Vagina (tissue), 2 donors: ENCODE measurements at regions not wholly inside any gene's neighbourhood (a gene's known extent, or its start where the extent isn't known, plus 50 kb on each side); places are given as distances from the start of the nearest gene placed in this dataset.

Source experiments
- POLR2A ChIP-seq, 2 donors: fragments of 450-650 bp; IDR thresholded peaks; one replicate each; pipeline ENCODE4 v1.6.1; 2017; ENCODE audit warnings: antibody characterized with exemption in 2 of 2, mild to moderate bottlenecking in 2 of 2, moderate library complexity in 2 of 2
- POLR2AphosphoS5 ChIP-seq, 2 donors: sonication (generic); formaldehyde crosslinking; IDR thresholded peaks; one replicate each; pipeline ENCODE4 v1.9.0; 2017; ENCODE audit warnings: antibody characterized with exemption in 2 of 2, mild to moderate bottlenecking in 2 of 2, low read depth in 1 of 2; ENCODE audit not compliant: insufficient read depth in 1 of 2
- TF ChIP-seq, protein P1 (sequence below), 3 experiments: fragments of 450-650 bp in 2 of 3; fragments of 200-600 bp in 1 of 3; sonication (generic) in 1 of 3; IDR thresholded peaks; one replicate each; pipeline ENCODE4 v1.5.1; 2017 to 2019; ENCODE audit warnings: antibody characterized with exemption in 3 of 3, mild to moderate bottlenecking in 2 of 3, moderate library complexity in 2 of 3

DNA sequence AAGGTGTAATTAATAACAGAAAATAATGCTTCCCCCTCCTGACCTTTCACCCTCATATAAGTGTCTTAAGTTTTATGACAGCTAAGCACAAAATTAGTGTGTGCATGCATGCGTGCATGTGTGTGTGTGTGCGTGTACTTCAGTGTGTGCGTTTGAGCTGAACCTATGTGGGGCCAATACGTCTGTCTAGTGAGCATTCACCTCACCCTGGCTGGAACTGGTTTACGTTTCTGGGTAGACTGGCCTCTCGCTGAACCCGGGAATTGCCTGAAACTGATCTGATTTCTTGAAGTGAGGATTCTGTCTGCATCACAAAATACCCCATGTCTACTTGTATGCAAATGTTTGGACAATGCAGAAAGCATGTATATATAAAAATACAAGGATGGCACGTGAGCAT is 68.2 kb upstream of the TBX3 start:
- TF ChIP-seq POLR2AphosphoS5 (IDR thresholded peaks at IDR 0.05; ENCODE audit: insufficient read depth in 1 of 2, low read depth in 1 of 2) (no peak), POLR2A (IDR thresholded peaks at IDR 0.05) (no peak)
- TF ChIP-seq, protein P1, sequence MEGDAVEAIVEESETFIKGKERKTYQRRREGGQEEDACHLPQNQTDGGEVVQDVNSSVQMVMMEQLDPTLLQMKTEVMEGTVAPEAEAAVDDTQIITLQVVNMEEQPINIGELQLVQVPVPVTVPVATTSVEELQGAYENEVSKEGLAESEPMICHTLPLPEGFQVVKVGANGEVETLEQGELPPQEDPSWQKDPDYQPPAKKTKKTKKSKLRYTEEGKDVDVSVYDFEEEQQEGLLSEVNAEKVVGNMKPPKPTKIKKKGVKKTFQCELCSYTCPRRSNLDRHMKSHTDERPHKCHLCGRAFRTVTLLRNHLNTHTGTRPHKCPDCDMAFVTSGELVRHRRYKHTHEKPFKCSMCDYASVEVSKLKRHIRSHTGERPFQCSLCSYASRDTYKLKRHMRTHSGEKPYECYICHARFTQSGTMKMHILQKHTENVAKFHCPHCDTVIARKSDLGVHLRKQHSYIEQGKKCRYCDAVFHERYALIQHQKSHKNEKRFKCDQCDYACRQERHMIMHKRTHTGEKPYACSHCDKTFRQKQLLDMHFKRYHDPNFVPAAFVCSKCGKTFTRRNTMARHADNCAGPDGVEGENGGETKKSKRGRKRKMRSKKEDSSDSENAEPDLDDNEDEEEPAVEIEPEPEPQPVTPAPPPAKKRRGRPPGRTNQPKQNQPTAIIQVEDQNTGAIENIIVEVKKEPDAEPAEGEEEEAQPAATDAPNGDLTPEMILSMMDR (IDR thresholded peaks at IDR 0.05): no peak
